ENCODE measurements at regions not wholly inside any gene's neighbourhood (a gene's known extent, or its start where the extent isn't known, plus 50 kb on each side); places are given as distances from the start of the nearest gene placed in this dataset.

DNA sequence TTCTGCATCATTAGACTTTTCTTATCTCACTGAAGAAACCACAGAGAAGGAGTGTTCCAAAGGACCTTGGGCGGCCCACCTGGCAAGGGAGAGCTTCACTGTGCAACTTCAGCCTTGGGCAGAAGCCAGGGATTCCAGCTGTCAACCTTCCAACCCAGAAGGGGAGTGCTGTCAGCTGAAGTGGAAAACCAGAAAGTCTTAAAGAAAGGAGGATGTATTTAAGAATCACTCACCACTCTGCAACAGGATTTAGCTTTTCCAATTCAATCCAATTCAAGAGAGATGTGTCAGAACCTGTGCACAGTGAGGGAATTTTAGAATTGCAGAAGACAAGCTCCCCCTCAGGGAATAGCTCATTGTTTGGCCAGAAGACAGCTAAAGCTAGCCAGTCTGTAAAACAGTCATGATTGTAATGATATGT lies 553.7 kb downstream of the CD83 start (continued):
- TF ChIP-seq REST (IDR thresholded peaks at IDR 0.05; ENCODE audit: low read depth): no peak
- TF ChIP-seq POLR2AphosphoS5 (IDR thresholded peaks at IDR 0.05; ENCODE audit: low read depth, low read length): no peak

- no peaks in the 10 kb centered on the region for H3K4me1 ChIP-seq (ENCODE audit: control insufficient read depth in 1 of 2, insufficient read depth in 2 of 2, low read length in 2 of 2)
- H3K27ac ChIP-seq (ENCODE audit: low read depth, low read length): no peak overlapping the region
- H3K27me3 ChIP-seq (ENCODE audit: insufficient read depth, low read length): no peaks in the 10 kb centered on the region
- intact Hi-C loops (cut with micrococcal nuclease): no loop called here
- no peaks in the 10 kb centered on the region for H3K79me2 ChIP-seq (ENCODE audit: insufficient read depth, low read length)
- no peaks in the 10 kb centered on the region for H4K20me1 ChIP-seq (ENCODE audit: insufficient read depth)
- ChIA-PET POLR2A (no interaction called here), RAD21 (ENCODE audit: low non-redundant PET in 1 of 2, low total read pairs in 2 of 2, uncharacterized antibody in 2 of 2, unreplicated experiment in 2 of 2) (no interaction called here), CTCF (no interaction called here)
- no peaks in the 10 kb centered on the region for H3K9me2 ChIP-seq (ENCODE audit: insufficient read depth)
- no peak for ATAC-seq
- no TSS peak for BruUV-seq (replicated peaks)
- H3K9ac ChIP-seq (ENCODE audit: low read length): no peak overlapping the region
- DNase-seq (ENCODE audit: low read depth, low spot score): no peak
- no peak overlapping the region for H2AFZ ChIP-seq (ENCODE audit: low read depth, low read length, poor library complexity, severe bottlenecking)
- TF ChIP-seq EZH2 (IDR thresholded peaks at IDR 0.05) (no peak), ELF1 (IDR thresholded peaks at IDR 0.05; ENCODE audit: borderline replicate concordance, low read depth) (no peak), ZNF274 (IDR thresholded peaks at IDR 0.05; ENCODE audit: low read depth, low read length) (no peak)
- H3K36me3 ChIP-seq (ENCODE audit: control insufficient read depth in 1 of 2, insufficient read depth in 2 of 2, low read length in 2 of 2): no peaks in the 10 kb centered on the region
- H3K4me3 ChIP-seq (replicated peaks in 1 of 2; ENCODE audit: low read depth in 1 of 2, low read length in 2 of 2): no peak overlapping the region
- no peaks in the 10 kb centered on the region for H3K9me3 ChIP-seq (ENCODE audit: control insufficient read depth in 1 of 2, insufficient read depth in 1 of 2, low read depth in 1 of 2, low read length in 2 of 2)
- H3K4me2 ChIP-seq (ENCODE audit: low read length): no peak overlapping the region
These were observed 554.4 kb downstream of the CD83 start for GRCh38 chr6:14671937-14672336.

Data from HCT116 (cell line).